ENCODE measurements at regions not wholly inside any gene's neighbourhood (a gene's known extent, or its start where the extent isn't known, plus 50 kb on each side); places are given as distances from the start of the nearest gene placed in this dataset.

DNA sequence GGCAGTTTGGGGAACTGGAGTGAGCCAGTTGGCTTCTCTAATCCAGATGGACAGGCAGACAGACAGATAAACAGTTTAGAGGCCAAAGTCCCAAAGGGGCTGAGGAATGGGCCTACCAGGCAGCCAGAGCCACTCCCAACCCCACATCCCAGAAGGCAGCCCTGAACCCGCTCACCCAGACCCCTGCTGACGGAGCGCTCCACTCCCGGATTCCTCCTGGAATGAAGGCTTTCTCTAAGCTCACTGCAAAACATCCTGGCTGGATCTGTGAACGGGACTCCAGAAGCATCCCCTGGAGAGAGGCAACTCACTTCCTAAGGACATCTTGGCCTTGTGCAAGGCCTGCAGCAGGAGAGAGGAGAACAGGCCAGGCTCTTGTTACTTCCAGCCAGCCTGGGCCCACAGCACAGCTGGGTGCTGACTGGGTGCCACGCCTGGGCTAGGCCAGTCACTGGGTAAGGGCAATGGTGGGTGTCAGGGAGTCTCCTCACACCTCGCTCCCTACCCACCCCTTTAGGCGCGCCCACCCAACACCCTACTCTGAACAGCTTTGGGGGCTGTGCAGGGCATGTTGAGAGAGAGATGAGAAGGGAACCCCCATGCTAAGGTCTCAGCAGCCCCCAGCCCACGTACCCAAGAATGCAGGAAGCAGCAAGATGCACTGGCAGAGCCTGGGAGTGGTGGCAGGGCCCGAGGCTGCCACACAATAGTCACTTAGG, 168.6 kb upstream of the ZMIZ1 start:
- DNase-seq: no peak

DNA sequence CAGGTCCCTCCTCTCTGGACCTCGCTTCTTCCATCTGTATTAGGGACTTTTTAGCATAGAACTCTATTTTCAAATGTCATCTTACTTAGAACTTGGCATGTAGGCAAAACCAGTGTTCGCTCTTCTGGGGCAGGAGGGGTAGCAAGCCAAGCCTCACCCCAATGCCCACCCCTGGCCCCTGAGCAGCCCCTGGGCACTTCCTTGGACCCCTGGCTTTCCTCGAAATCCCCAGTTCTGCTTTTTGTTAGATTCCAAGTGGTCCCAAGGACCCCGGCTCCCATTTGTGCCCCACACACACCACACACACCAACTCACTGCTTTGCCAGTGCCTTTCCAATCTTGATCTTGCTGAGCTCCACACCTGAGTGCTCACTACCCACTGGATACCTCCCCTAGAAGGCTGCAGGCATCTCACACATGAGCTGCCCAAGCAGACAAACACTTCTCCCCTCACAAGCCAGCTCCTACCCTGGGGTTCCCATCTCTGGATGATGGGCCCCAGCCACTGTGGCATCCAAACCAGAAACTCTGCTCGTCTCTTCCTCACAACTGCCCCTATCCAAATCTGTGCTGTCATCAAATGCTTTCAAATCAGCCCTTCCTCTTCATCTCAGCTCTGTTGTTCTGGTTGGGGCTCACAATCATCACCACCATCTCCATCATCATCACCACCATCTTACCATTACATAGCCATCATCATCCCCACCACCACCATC, 167.9 kb upstream of the ZMIZ1 start:
- DNase-seq: no peak

DNA sequence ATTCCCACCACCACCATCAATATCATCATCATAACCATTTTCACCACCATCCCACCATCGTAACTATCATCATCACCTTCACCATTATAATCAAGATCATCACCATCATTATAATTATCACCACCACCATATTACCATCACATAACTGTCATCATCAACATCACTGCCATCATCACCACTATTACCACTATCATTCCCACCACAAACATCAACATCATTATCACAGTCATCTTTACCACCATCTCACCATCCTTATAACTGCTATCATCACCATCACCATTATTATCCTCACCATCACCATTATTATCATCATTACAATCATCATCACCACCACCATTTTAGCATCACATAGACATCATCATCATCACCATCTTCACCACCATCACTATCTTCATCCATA, 167.1 kb upstream of the ZMIZ1 start:
- DNase-seq: no peak

DNA sequence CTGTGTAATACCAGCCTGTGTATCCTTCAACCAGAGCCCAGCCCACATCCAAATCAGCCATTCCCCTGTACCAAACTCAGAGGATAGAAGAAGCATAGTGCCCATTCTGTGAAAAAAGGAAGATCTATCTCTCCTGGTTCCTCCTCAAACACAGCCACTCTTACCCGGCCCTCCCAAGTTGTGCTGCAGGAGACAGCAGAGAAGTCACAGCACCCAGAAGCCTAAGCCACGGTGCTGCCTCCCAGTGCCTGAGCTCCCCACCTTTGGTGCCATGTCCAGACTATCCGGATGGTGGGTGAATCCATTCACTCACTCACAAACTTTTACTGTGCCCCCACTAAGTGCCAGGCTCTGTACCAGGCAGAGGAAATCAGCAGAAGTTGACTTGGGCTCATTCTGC, 166.0 kb upstream of the ZMIZ1 start:
- no peak for DNase-seq

DNA sequence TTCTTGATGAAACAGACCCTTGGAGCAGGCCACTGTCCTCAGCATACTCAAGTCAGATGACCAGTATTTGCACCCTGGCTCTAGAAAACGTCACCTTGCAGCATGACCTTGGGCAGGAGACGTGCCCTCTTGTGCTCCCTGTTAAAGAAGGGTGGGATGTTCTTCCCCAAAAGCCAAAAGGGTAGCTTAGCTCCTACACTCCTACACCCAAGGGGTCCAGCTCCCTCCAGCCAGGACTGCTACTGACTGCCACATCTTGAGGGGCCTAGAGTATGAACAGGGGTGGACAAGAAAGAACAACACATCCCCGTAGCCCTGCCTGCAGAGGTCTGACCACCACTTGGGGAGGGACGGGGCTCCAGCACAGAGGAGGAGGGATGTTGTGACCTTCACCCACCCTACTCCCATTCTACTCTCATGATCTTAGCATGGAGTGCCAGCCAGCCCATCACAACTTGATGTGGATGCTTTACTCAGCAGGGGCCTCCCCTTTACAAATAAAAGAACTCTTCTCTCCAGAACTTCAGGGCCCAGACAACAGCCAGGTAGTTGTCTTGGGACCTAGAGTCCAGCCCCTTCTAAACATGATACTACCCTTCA, 165.3 kb upstream of the ZMIZ1 start:
- DNase-seq: no peak

DNA sequence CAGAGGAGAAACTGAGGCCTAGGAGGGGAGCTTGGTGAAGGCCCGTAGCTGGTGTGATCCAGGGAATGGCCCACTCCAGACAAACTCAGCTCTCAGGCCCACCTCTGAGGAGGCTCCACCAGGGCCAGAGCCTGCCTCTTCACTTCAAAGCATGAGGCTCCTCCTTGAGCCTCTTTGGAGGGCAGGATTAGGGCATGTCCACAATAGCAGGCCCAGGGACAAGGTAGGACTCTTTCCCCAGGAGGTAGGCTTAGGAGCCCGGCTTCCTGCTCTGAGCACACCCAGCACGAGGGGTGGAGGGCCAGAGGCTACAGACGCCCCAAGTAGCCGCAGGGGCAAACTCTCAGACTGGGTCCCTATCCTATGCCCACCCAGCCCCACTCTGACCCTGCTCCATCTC, 164.6 kb upstream of the ZMIZ1 start:
- DNase-seq: no peak

DNA sequence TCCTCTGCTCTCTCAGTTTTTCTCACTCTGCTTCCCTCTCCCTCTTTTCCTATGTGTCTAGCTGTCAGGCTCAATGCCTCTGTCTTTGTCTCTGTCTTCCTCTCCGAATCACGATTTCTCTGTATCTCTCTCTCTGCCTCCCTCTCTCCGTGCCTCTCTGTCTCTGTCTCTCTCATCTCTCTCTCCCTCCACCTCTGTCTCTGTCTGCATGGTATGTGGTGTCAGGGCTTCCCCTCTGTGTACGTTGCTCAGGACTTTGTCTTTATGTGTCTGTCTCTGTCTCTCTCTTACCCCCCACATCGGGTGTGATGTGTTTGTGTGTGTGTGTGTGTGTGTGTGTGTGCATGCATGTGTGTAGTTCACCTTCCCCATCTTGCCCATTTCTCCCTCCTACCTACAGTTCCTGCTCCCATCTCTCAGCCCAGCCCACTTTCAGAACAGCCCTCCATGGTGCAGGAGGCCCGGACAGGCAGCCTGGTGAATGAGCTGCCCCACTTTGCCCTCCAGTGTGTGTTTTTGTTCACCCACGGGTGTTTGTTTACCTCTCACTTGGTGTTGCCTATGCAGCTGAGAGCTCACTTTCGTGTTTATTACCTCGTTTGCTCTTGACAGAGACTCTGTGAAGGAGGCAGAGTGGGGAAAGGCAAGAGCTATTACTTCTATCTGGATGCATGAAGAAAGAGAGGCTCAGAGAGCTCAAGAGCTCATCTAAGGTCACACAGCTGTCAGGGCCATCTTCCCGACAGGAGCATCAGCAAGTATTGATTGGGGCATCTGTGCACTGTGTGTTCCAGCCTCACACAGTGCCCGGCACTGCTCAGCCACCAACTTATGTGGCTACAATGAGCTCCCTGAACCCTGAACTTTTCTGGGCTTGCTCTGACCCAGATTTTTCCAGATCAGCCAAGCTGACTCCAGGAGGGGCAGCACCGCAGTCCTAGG, 163.5 kb upstream of the ZMIZ1 start:
- DNase-seq: no peak

DNA sequence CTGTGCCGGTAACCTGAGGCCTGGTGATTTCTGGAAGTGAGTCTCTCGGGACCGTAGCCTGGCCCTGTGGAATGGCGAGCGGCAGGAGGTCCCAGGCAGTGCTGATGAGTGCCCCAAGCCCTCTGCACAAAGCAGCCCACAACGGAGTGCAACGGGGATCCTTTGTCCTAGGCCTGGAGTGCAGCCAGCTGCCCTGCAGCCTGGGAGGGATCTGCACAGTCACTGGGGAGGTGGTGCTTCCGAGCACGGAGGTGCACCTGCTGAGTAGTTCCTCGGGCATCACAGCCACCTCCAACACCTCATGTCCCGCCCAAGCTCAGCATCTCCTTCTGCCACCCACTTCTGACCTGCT, 162.8 kb upstream of the ZMIZ1 start:
- DNase-seq: no peak

DNA sequence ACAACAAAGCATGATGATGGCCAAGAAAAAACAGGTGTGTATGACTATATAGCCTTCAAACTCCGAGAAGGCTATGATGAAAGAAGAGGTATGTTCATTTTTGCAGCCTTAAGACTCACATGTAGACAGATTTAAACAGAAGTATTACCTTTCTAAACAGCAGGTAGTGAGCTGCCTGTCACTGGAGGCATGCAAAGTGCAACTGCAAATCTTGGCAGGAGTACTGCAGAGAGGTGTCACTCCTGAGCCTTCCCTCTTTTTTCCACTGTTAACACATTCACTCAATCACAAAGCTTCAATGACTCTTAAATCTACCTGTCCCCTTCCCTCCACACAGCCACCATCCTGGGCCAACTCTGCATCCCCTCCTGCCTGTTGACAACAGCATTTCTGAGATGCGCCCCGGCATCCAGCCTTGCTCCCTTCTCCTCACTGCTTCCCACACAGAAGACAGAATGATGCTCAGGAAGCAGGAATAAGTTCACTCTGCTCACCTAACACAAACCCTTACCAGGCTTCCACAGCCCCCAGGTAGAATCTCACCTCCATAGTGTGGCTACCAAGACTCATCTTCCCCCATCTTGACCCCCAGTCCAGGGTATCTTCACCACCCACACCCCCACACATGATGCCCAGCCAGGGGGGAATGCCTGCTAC, 161.9 kb upstream of the ZMIZ1 start:
- DNase-seq: no peak

DNA sequence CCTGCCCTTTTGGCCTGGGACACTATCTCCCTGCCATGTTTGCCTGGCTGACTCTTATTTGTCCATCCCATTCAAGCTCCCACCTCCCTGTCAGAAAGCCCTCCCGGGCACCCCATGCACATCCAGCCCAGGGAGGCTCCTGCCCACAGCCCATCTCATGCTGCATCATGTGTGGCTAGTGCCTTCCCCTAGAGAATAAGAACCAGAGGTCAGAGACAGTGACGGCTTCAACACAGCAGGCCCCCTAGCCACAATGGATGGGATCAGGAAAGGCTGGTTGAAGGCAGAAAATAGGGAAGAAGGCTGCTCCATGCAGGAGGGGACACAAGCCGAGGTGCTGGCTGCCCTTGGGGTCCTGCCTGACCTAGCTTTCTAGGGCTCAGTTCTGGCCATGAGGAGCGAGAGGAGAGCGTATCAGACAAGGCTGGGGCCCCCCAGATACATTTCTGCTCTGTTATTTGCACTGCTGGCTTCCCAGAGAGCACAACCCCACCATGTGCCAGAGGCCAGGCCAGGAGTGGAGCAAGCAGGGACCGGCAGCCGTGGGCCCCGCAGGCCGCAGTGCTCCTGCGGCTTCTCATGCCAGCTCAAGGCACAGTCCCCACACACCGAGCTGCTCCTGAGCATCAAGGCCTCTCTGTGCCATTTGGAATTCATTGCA, 161.1 kb upstream of the ZMIZ1 start:
- DNase-seq: no peak

DNA sequence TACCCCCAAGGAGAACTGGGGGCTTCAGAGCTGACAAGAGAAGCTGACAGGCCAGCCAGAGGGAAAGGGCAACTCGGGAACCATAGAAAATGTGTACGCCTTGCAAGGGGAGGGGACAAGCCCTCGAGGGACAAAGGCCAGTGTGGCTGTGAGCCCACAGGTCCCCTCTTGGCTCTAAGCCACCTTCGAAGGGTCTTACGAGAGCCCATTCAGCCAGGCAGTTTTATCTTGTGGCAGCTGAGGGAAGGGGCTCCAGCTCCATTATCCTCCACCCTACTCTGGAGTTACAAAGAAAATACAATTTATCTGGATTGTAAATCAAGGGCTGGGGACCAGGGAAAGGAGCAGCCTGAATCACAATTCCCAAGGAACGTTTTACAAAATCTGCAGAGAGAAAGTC, 159.5 kb upstream of the ZMIZ1 start:
- DNase-seq: no peak

DNA sequence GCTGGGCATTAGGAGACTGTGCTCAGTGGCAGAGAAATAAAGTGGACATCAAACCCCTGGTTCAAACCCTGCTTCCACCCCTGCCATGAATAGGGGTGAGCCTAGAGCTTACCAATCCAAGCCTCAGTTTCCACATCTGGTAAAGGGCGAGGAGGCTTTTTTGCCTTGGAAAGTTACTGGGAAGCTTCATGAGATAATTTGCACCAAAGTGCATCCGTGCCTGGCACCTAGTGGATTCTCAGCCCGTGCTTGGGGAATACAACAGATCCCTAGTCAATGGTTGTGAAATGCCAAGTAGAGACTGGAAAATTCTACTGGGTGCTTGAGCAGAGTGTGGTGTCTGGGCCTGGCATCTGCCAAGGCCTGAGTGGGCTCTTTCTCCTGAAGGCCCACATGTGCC, 158.7 kb upstream of the ZMIZ1 start:
- DNase-seq: no peak

DNA sequence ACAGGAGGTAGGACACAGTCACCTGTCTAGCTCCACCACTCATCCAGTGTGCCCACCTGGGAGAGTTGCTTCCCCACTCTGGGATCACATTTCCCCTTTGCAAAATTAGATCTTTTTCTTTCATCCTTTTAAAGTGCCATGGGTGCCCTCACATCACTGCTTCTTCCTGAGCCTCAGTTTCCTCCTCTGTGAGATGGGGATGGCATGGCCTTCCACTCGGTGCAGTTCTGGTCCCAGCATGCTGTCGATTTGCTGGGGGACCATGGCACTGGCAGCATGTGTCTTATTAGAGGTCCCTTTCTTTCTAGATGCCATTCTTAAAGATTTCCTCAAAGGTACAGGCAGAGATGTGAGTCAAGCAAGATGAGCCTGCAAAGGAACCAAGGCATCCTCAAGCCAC, 158.3 kb upstream of the ZMIZ1 start:
- no peak for DNase-seq

DNA sequence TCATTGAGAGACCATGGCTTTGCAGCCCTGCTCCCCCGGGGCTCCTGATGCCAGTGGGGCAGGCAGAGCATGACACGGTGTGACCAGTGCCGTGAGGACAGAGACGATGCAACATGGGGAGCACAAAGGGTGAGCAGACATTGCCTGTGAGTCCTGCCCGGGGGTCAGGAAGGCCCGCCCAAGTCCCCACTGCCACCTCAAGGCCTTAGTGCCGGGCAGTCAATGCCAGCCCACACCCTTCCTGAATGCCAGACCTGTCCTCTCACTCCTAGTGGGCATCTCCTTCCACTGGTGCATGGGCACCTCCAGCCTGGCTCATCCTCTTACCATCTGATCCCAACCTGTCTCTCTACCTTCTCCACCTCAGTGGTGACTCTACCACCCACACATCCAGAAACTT, 157.9 kb upstream of the ZMIZ1 start:
- no peak for DNase-seq

DNA sequence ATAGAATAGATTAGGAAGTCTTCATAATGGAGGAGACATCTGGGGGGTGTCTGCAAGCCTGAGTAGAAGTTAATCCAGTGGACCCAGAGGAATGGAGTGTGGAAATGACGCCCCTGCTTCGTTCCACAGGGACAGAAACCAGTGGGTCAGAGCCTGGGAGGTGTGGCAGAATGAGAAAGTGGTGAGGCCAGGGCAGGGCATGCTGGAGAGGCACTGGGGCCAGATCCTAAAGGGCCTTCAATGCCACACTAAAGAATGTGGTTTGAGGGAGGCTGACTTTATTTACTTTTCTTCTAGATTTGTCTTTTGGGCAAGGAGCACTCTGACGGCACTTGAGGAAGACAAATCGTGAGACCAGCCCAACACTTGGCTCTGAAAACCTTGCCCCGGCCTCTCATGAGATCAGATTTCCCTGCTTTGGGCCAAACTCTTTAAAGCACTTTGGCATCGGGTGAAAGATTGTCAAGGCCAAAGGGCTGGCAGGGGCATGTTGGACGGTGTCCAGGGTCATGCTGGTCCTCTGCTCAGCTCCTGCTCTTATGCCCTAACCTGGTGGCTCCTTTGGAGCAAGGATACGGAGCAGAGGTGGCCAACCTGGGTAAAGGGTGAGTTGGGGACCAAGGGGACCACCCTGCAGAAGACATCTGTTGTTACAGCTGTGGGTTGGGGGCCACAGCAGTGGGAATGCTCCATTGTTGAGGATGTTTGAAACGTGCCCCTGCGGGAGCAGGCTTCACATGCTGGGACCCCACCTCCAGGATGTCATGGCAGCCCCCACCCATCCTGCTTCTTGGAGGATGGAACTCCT, 157.0 kb upstream of the ZMIZ1 start:
- no peak for DNase-seq

DNA sequence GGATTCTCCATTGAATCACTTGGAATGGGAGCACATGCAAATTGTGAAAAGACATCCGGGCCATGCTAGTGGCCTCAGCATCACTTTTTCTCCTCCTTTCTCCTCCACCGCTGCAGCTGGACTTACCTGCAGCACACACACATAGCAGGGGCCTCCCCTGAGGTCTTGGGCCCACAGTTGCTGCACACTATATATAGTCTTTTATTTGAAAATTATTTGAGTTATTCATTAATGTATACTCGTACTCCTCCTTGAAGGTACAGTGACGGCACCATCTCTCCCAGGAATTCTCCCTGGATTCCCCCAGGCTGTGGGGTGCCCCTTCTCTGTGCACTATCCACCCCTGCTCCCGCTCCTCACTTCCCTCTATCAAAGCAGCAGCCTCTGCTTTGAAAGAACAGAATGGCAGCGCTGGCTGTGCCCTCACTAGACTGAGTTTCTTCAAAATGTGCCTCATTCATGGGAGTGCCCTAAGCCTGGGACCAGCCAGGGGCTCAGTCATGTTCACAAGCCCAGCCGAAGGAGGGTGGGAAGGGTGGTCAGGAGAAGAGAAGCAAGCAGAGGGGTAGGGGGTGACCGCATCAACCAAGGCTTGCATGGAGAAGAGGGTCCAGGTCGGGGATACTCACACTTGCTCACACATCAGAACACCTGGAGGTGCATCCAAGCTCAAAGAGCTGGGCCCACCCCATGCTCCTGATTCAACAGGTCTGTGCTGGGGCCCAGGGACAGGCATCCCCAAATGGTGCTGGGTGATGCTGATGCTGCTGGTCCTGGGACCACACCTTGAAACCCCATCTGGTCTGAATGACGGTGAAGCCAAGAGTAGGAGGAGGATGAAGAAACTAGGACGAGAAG, 156.2 kb upstream of the ZMIZ1 start:
- no peak for DNase-seq

DNA sequence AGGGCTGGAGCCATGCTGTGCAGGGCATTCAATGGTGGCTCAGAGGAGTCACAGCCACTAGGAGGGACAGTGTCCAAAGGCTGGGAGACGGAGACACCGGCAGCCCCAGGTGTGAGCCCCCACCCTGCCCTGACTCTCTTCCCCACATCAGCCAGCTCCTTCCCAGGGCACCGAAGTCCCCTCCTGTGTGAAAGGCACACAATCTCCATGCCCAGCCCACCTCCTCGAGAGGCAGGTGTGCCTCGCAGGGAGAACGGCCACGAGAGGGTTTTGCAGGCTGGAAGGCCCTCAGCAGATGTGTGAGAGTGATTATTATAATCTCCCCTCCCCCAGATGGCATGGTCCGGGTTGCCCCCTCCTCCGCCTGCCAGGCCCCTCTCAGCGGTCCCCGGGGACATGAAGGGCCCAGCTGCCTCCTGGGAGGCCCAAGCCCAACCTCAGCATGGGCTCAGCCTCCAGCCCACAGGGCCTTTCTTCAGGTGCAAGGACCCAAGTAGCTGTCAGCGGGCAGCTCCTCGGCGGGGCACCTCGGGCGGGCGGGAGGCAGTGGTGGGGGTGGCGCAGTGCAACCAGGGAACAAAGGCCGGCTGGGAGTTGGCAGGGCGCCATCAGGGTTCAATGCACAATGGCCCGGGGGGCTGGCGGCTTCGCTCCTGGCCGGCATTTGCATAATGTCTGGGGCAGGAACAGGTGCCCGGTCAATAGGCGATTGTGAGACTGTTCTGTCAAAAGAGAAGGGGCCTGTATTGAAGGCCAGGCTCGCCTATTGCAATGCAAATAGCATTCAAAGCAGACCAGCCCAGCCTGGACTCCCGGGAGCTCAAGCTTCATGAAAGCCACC, 155.3 kb upstream of the ZMIZ1 start:
- DNase-seq: no peak

DNA sequence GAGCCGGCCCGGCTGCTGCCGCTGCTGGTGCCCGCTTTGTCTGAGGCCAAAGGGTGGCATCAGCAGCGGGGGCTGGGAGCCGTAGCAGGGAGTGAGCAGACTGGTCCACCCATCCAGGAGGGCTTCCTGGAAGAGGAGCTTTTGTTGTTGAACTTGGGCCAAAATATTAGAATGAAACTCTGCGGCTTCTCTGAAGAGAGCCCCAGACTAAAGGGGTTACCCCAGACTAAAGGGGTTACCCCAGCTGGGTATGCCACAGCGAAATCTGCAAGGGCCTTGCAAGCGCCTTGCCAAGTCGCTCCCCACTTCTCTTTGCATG, 154.7 kb upstream of the ZMIZ1 start:
- DNase-seq: no peak

DNA sequence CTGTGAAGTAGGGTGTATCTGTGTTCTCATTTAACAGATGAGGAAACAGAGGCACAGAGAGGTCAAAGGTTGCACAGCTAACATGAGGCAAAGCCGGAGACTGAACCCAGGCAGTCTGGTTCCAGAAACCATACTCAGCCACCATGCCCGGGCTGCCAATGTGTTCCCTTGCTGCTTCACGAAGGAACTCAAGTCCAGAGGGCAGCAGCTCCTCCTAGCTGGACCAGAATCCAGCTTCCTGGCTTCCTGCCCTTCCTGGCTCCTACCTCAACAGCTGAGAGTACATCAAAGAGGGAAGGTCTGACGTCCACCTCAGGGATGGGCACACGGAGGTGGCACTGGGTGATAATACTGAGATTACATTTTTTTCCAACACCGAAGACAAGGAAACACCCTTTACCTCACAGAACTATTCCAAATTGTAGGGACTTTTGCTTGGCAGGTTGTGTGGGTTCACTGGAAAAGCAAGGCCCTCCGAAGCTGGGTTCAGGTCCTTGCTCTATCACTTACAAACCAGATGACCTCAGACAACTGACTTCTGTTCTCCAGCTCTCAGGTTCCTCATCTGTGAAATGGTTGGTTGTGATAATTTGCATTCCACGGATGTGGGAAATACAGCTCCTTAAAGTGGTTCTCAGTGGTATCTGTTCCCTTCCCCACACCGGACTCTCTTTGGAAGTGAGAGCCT, 154.1 kb upstream of the ZMIZ1 start:
- DNase-seq: no peak
